ENCODE measurements at regions not wholly inside any gene's neighbourhood (a gene's known extent, or its start where the extent isn't known, plus 50 kb on each side); places are given as distances from the start of the nearest gene placed in this dataset.
"Not testable (repeated sequence)": the region's sequence is repeated elsewhere in the genome, so short reads cannot be mapped to it uniquely, and the experiment has no call there.

DNA sequence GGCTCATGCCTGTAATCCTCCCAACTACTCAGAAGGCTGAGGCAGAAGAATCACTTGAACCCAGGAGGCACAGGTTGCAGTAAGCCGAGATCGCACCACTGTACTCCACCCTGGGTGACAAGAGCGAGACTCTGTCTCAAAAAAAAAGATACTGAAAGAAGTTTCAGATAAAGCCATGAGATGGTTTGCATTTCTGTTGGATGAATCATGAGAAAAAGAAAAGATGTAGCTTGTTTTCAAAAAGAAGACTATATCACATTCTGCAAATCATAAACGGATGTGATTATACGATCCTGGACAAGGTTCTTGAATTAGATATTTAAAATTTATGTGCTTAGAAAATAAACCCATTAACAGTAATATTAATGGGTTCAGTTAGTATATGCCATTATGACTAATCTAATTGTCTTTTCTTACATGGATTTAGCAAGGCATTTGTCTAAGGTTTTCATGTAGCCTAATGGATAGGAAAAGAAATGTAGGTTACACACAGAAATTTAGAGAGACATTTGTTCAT, 345.9 kb downstream of the SLC7A11 start (continued):
- TF ChIP-seq, protein P1, sequence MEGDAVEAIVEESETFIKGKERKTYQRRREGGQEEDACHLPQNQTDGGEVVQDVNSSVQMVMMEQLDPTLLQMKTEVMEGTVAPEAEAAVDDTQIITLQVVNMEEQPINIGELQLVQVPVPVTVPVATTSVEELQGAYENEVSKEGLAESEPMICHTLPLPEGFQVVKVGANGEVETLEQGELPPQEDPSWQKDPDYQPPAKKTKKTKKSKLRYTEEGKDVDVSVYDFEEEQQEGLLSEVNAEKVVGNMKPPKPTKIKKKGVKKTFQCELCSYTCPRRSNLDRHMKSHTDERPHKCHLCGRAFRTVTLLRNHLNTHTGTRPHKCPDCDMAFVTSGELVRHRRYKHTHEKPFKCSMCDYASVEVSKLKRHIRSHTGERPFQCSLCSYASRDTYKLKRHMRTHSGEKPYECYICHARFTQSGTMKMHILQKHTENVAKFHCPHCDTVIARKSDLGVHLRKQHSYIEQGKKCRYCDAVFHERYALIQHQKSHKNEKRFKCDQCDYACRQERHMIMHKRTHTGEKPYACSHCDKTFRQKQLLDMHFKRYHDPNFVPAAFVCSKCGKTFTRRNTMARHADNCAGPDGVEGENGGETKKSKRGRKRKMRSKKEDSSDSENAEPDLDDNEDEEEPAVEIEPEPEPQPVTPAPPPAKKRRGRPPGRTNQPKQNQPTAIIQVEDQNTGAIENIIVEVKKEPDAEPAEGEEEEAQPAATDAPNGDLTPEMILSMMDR (conservative IDR thresholded peaks at IDR 0.05; ENCODE audit: low read depth in 2 of 2), result no peak

DNA sequence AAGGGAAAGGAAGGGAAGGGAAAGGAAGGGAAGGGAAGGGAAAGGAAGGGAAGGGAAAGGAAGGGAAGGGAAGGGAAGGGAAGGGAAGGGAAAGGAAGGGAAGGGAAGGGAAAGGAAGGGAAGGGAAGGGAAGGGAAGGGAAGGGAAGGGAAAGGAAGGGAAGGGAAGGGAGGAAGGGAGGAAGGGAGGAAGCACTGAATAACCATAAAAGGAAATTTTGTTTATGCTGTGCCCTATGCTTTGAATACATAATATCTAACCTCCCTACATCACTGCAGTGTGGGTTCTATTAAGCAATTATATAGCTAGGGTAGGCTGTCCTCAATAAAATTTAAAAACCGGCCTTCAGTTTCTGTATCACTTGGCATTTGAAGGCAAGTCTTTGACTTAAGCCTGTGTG, 346.6 kb downstream of the SLC7A11 start:
- H3K4me3 Mint-ChIP-seq; H3K4me3 ChIP-seq; H3K36me3 Mint-ChIP-seq (ENCODE audit: low read depth); H3K4me2 ChIP-seq; H3K9me3 Mint-ChIP-seq; ATAC-seq; H3K9me2 ChIP-seq (ENCODE audit: insufficient read depth); H3K27ac ChIP-seq (ENCODE audit: low read depth); H3K36me3 ChIP-seq (ENCODE audit: insufficient read depth); H3K27ac Mint-ChIP-seq; H4K20me1 ChIP-seq (replicated peaks; ENCODE audit: insufficient read depth); H3K4me1 Mint-ChIP-seq; H3K27me3 ChIP-seq (ENCODE audit: insufficient read depth); H3K4me1 ChIP-seq (ENCODE audit: insufficient read depth); H2AFZ ChIP-seq; DNase-seq (ENCODE audit: low spot score); H3K27me3 Mint-ChIP-seq (ENCODE audit: insufficient read depth, low read depth, poor library complexity); H3F3A ChIP-seq (replicated peaks; ENCODE audit: low read depth); H3K79me2 ChIP-seq (replicated peaks; ENCODE audit: insufficient read depth): not testable (repeated sequence)

DNA sequence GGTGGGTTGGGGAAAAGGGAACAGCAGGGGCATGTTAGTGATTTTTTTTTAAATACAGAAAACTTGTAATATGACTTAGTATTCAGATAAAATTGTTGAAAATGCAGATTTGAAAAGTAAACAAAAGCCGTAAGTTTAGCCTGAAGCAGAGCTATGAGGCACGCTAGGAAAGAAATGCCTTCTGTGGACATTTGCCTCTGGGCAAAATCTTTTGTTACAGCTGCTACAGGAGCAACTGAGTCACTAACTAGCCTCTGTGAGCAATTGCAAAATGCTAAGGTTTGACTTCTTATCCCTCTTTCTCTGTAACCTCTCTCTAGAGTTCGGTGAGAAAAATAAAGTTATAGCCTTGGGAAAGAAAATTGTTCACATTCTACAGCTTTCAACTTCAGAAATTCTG, 350.0 kb downstream of the SLC7A11 start:
- H3F3A ChIP-seq (replicated peaks; ENCODE audit: low read depth), result no peaks in the 10 kb centered on the region
- ATAC-seq, result no peak
- no peak overlapping the region for H3K4me3 ChIP-seq
- H3K4me2 ChIP-seq, result no peak overlapping the region
- Mint-ChIP-seq H3K4me3 (no peak overlapping the region), H3K27me3 (ENCODE audit: insufficient read depth, low read depth, poor library complexity) (peaks cover 6% of the 10 kb centered on the region), H3K9me3 (peaks cover 3% of the 10 kb centered on the region; the same call in 1 of the 3 replicates), H3K36me3 (ENCODE audit: low read depth) (no peaks in the 10 kb centered on the region), H3K4me1 (no peaks in the 10 kb centered on the region), H3K27ac (no peak overlapping the region)
- H3K27me3 ChIP-seq (ENCODE audit: insufficient read depth), result no peaks in the 10 kb centered on the region
- H3K27ac ChIP-seq (ENCODE audit: low read depth), result no peak overlapping the region
- DNase-seq (ENCODE audit: low spot score), result no peak
- no peaks in the 10 kb centered on the region for H3K79me2 ChIP-seq (replicated peaks; ENCODE audit: insufficient read depth)
- H3K9me2 ChIP-seq (ENCODE audit: insufficient read depth), result no peaks in the 10 kb centered on the region
- H3K4me1 ChIP-seq (ENCODE audit: insufficient read depth), result no peaks in the 10 kb centered on the region
- no peaks in the 10 kb centered on the region for H3K36me3 ChIP-seq (ENCODE audit: insufficient read depth)
- H4K20me1 ChIP-seq (replicated peaks; ENCODE audit: insufficient read depth), result no peaks in the 10 kb centered on the region
- peak overlapping the region; percentile 30; the same call in 1 of the 2 replicates for H2AFZ ChIP-seq
- TF ChIP-seq, protein P2, sequence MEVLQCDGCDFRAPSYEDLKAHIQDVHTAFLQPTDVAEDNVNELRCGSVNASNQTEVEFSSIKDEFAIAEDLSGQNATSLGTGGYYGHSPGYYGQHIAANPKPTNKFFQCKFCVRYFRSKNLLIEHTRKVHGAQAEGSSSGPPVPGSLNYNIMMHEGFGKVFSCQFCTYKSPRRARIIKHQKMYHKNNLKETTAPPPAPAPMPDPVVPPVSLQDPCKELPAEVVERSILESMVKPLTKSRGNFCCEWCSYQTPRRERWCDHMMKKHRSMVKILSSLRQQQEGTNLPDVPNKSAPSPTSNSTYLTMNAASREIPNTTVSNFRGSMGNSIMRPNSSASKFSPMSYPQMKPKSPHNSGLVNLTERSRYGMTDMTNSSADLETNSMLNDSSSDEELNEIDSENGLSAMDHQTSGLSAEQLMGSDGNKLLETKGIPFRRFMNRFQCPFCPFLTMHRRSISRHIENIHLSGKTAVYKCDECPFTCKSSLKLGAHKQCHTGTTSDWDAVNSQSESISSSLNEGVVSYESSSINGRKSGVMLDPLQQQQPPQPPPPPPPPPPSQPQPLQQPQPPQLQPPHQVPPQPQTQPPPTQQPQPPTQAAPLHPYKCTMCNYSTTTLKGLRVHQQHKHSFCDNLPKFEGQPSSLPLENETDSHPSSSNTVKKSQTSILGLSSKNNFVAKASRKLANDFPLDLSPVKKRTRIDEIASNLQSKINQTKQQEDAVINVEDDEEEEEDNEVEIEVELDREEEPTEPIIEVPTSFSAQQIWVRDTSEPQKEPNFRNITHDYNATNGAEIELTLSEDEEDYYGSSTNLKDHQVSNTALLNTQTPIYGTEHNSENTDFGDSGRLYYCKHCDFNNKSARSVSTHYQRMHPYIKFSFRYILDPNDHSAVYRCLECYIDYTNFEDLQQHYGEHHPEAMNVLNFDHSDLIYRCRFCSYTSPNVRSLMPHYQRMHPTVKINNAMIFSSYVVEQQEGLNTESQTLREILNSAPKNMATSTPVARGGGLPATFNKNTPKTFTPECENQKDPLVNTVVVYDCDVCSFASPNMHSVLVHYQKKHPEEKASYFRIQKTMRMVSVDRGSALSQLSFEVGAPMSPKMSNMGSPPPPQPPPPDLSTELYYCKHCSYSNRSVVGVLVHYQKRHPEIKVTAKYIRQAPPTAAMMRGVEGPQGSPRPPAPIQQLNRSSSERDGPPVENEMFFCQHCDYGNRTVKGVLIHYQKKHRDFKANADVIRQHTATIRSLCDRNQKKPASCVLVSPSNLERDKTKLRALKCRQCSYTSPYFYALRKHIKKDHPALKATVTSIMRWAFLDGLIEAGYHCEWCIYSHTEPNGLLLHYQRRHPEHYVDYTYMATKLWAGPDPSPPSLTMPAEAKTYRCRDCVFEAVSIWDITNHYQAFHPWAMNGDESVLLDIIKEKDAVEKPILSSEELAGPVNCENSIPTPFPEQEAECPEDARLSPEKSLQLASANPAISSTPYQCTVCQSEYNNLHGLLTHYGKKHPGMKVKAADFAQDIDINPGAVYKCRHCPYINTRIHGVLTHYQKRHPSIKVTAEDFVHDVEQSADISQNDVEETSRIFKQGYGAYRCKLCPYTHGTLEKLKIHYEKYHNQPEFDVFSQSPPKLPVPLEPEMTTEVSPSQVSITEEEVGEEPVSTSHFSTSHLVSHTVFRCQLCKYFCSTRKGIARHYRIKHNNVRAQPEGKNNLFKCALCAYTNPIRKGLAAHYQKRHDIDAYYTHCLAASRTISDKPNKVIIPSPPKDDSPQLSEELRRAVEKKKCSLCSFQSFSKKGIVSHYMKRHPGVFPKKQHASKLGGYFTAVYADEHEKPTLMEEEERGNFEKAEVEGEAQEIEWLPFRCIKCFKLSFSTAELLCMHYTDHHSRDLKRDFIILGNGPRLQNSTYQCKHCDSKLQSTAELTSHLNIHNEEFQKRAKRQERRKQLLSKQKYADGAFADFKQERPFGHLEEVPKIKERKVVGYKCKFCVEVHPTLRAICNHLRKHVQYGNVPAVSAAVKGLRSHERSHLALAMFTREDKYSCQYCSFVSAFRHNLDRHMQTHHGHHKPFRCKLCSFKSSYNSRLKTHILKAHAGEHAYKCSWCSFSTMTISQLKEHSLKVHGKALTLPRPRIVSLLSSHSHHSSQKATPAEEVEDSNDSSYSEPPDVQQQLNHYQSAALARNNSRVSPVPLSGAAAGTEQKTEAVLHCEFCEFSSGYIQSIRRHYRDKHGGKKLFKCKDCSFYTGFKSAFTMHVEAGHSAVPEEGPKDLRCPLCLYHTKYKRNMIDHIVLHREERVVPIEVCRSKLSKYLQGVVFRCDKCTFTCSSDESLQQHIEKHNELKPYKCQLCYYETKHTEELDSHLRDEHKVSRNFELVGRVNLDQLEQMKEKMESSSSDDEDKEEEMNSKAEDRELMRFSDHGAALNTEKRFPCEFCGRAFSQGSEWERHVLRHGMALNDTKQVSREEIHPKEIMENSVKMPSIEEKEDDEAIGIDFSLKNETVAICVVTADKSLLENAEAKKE (CRISPR knock-in tag; IDR thresholded peaks at IDR 0.05), result no peak
- TF ChIP-seq, protein P1 (conservative IDR thresholded peaks at IDR 0.05; ENCODE audit: low read depth in 2 of 2), result no peak
- TF ChIP-seq ZNF331 (CRISPR knock-in tag; IDR thresholded peaks at IDR 0.05; ENCODE audit: low read depth), result no peak
- no peak for TF ChIP-seq CREB1 (CRISPR knock-in tag; IDR thresholded peaks at IDR 0.05; ENCODE audit: low read depth)
- TF ChIP-seq EZH2phosphoT487 (IDR thresholded peaks at IDR 0.05; ENCODE audit: unreplicated experiment), result no peak
- TF ChIP-seq POLR2AphosphoS5 (IDR thresholded peaks at IDR 0.05; ENCODE audit: low read depth), result no peak
- TF ChIP-seq JUNB (IDR thresholded peaks at IDR 0.05; ENCODE audit: unreplicated experiment), result no peak
